ENCODE measurements at regions not wholly inside any gene's neighbourhood (a gene's known extent, or its start where the extent isn't known, plus 50 kb on each side); places are given as distances from the start of the nearest gene placed in this dataset.

GRCh38 chr6:164154588-164154987 lies 740.1 kb downstream of the QKI start:
- TF ChIP-seq CTCF (conservative IDR thresholded peaks at IDR 0.05; ENCODE audit: low read depth, low read length) (no peak), RFX5 (IDR thresholded peaks at IDR 0.05; ENCODE audit: low read depth, low read length) (no peak), CEBPB (IDR thresholded peaks at IDR 0.05; ENCODE audit: low read depth, low read length) (no peak), USF2 (IDR thresholded peaks at IDR 0.05; ENCODE audit: low read depth, low read length) (no peak), POLR2A (IDR thresholded peaks at IDR 0.05; ENCODE audit: low read depth, low read length) (no peak), RCOR1 (IDR thresholded peaks at IDR 0.05; ENCODE audit: insufficient replicate concordance, low read length) (no peak), SMC3 (IDR thresholded peaks at IDR 0.05; ENCODE audit: low read depth, low read length) (no peak), MAFK (IDR thresholded peaks at IDR 0.05; ENCODE audit: low read depth, low read length) (no peak), BHLHE40 (IDR thresholded peaks at IDR 0.05; ENCODE audit: low read depth, low read length) (no peak), MXI1 (IDR thresholded peaks at IDR 0.05; ENCODE audit: borderline replicate concordance, low read depth, low read length) (no peak)

Data from IMR-90 (cell line).